ENCODE measurements at regions not wholly inside any gene's neighbourhood (a gene's known extent, or its start where the extent isn't known, plus 50 kb on each side); places are given as distances from the start of the nearest gene placed in this dataset.

DNA sequence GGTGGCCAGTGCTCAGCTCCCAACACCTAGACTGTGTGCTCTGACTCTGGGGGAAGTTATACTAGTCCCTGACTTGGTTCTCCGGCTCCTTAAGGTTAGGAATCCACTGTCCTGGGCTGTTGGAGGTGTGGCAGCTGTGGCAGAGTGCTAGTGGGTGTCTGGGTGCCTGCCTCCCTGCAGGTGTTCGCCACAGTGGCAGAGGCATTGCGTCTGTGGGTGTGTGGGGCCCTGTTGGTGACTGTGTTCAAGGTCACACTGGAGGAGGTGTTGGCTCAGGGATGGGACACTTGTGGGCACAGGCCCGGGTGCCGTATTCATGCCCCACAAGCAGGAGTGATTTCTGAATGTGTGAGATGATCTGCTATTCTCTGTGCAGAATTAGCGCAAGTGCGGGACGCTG is 467.4 kb downstream of the TMEM121 start:
- TF ChIP-seq POLR2A (IDR thresholded peaks at IDR 0.05) (no peak), CTCF (IDR thresholded peaks at IDR 0.05) (no peak), EP300 (IDR thresholded peaks at IDR 0.05) (no peak), POLR2AphosphoS5 (IDR thresholded peaks at IDR 0.05) (no peak)

Measured in stomach (tissue), 4 donors.